ENCODE measurements at regions not wholly inside any gene's neighbourhood (a gene's known extent, or its start where the extent isn't known, plus 50 kb on each side); places are given as distances from the start of the nearest gene placed in this dataset.

DNA sequence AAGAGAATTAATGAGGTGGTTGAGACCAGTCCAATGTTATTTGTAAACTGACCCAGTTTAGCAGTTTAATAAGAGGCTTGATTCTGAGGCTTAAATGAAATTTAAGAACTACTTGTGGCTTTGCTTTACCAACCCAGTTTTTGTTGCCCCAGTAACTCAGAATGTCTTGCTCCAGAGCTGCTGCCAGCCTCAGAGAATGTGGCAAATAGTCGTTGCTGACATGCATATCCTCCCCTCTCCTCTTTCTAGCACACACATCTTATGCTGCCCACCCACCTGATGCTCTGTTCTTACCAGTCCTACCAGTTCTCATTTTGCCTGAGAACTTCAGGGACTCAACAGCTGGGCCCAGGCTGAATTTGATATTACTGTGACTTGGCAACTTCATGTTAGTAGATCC is 92.4 kb upstream of the TSC22D2 start:
- Mint-ChIP-seq H3K27me3 (ENCODE audit: low read depth in 2 of 2) (peaks cover 18 to 45% of the 10 kb centered on the region in 2 donors), H3K36me3 (no peaks in the 10 kb centered on the region), H3K27ac (no peak overlapping the region), H3K4me1 (no peaks in the 10 kb centered on the region), H3K9me3 (no peaks in the 10 kb centered on the region), H3K4me3 (no peak overlapping the region)
- no peak overlapping the region for H3K4me3 ChIP-seq (ENCODE audit: low read length)
- intact Hi-C loops (cut with micrococcal nuclease) = loop anchor here (10.0 kb wide), 1 partner anchor 179 kb away; no protein-coding TSS in a partner anchor
- no peaks in the 10 kb centered on the region for H3K4me1 ChIP-seq (ENCODE audit: control insufficient read depth, insufficient read depth, low read length)
- no peaks in the 10 kb centered on the region for H3K36me3 ChIP-seq (ENCODE audit: control insufficient read depth, insufficient read depth, low read length)
- no peak overlapping the region for H3K27ac ChIP-seq (ENCODE audit: low read length)
- ATAC-seq (no peak), DNase-seq (no peak)
- 52% methylated on average over 1 of the region's 1 CpG for WGBS (ENCODE audit: insufficient coverage)
- H3K9me3 ChIP-seq (ENCODE audit: control insufficient read depth, insufficient read depth, low read length) = no peaks in the 10 kb centered on the region
- TF ChIP-seq CTCF (IDR thresholded peaks at IDR 0.05) = no peak
- peaks cover 3% of the 10 kb centered on the region for H3K27me3 ChIP-seq (ENCODE audit: control insufficient read depth, insufficient read depth, low read length)

DNA sequence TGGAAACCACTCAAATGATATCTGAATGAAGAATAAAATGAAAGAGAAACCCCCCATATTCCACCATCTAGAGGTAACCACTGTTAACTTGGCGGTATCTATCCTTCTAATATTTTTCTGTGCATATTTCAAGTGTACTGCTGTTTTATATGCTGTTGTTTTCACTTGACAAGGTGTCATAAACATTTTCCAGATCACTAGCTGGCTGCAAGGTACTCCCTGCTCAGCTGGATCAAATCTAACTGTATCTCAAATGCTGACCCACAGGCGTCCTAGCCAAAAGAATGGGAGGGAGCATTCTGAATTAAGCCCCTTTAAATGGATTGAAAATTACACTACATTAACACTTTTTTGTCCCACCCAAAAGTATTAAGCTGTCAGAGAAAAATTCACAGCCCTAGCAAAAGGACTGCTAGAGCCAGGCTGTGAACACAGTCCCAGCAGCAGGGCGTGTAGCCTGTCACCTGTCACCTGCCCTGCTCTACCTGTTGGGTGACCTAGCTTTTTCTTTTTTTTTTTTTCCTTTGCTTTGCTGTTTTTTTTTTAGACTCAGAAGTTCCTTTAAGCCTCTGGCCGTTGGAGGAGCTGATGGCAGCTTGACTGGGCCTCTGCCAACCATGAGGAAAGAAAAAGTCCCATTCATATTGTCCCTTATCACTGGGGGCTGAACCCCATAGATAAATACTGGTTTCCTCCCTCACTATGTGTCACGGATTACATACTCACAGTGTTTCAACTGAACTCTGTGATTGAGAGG is 93.7 kb upstream of the TSC22D2 start:
- Histone ChIP-seq H3K27ac (ENCODE audit: low read length) (no peak overlapping the region), H3K36me3 (ENCODE audit: control insufficient read depth, insufficient read depth, low read length) (no peaks in the 10 kb centered on the region), H3K27me3 (ENCODE audit: control insufficient read depth, insufficient read depth, low read length) (peaks cover 3% of the 10 kb centered on the region), H3K4me1 (ENCODE audit: control insufficient read depth, insufficient read depth, low read length) (no peaks in the 10 kb centered on the region), H3K9me3 (ENCODE audit: control insufficient read depth, insufficient read depth, low read length) (no peaks in the 10 kb centered on the region), H3K4me3 (ENCODE audit: low read length) (no peak overlapping the region)
- TF ChIP-seq CTCF (IDR thresholded peaks at IDR 0.05) = no peak
- DNase-seq (no peak), ATAC-seq (no peak)
- Mint-ChIP-seq H3K27ac (no peak overlapping the region), H3K4me1 (no peaks in the 10 kb centered on the region), H3K4me3 (no peak overlapping the region), H3K27me3 (ENCODE audit: low read depth in 2 of 2) (peaks cover 18 to 52% of the 10 kb centered on the region in 2 donors), H3K36me3 (no peaks in the 10 kb centered on the region), H3K9me3 (no peaks in the 10 kb centered on the region)
- intact Hi-C loops (cut with micrococcal nuclease) = loop anchor here (10.0 kb wide), 1 partner anchor 180 kb away; no protein-coding TSS in a partner anchor
- WGBS (ENCODE audit: insufficient coverage) = 71% methylated on average over 5 of the region's 5 CpGs

DNA sequence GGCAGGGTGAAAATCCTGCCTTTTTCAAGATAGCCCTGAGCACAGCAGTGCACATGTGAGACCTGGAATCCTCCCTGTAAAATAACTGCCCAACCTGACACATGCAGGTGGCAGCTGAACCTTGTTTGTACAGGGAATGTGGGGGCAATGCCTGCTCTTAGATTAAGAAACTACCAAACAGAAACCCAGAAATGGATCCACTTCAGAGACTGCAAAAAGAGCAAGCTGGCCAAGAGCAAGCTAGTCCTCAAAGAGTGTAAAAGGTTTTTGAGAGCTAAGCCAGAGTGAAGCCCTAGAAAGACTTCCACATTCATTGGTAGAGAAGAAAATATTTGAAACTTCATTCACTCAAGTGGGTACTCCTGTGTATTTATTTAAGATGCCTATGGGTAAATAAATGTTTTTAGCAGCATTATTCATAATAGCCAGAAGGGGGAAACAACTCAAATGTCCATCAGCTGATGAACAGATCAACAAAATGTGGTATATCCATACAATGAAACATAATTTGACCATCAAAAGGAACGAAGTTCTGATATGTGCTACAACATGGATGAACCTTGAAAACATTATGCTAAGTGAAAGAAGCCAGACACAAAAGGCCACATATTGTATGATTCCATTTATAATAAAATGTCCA is 96.0 kb upstream of the TSC22D2 start:
- ATAC-seq (no peak), DNase-seq (no peak)
- H3K4me3 ChIP-seq (ENCODE audit: low read length) = no peak overlapping the region
- Mint-ChIP-seq H3K36me3 (no peaks in the 10 kb centered on the region), H3K27ac (no peak overlapping the region), H3K4me3 (no peak overlapping the region), H3K4me1 (no peaks in the 10 kb centered on the region), H3K27me3 (ENCODE audit: low read depth in 2 of 2) (peaks cover 21 to 64% of the 10 kb centered on the region in 2 donors), H3K9me3 (no peaks in the 10 kb centered on the region)
- H3K27me3 ChIP-seq (ENCODE audit: control insufficient read depth, insufficient read depth, low read length) = peaks cover 3% of the 10 kb centered on the region
- H3K27ac ChIP-seq (ENCODE audit: low read length) = no peak overlapping the region
- no peaks in the 10 kb centered on the region for H3K4me1 ChIP-seq (ENCODE audit: control insufficient read depth, insufficient read depth, low read length)
- no peaks in the 10 kb centered on the region for H3K9me3 ChIP-seq (ENCODE audit: control insufficient read depth, insufficient read depth, low read length)
- peak; percentile 10 for TF ChIP-seq CTCF (IDR thresholded peaks at IDR 0.05)
- intact Hi-C loops (cut with micrococcal nuclease) = loop anchor here (10.0 kb wide), 1 partner anchor 183 kb away; no protein-coding TSS in a partner anchor
- no CpG with 5 or more reads among the region's 1 CpG for WGBS (ENCODE audit: insufficient coverage)
- H3K36me3 ChIP-seq (ENCODE audit: control insufficient read depth, insufficient read depth, low read length) = no peaks in the 10 kb centered on the region

All from natural killer cell (primary cell).